Neural cell (in vitro differentiated cells): ENCODE measurements at regions not wholly inside any gene's neighbourhood (a gene's known extent, or its start where the extent isn't known, plus 50 kb on each side); places are given as distances from the start of the nearest gene placed in this dataset.
"Not testable (repeated sequence)": the region's sequence is repeated elsewhere in the genome, so short reads cannot be mapped to it uniquely, and the experiment has no call there.

Experiments
- H2AFZ ChIP-seq: fragments of 200-600, 300-800 bp; sonication (generic), shearing (Covaris generic); 2 replicates; pipeline ENCODE4 v1.6.0; 2014; ENCODE audit warnings: low read depth, mild to moderate bottlenecking, antibody characterized with exemption, low read length, moderate library complexity
- H3F3A ChIP-seq: fragments of 200-600 bp; shearing (Covaris generic); 2 replicates; pipeline ENCODE4 v1.6.1; 2016; ENCODE audit warnings: mild to moderate bottlenecking, moderate library complexity, mixed read lengths, antibody characterized with exemption, low read length; ENCODE audit not compliant: insufficient read depth, poor library complexity, severe bottlenecking
- H3K27ac ChIP-seq: fragments of 200-600, 300-800 bp; sonication (generic), shearing (Covaris generic); 2 replicates; pipeline ENCODE4 v1.5.1; 2014; ENCODE audit warnings: mild to moderate bottlenecking, low read length, moderate library complexity
- H3K27me3 ChIP-seq: fragments of 300-800, 200-600 bp; sonication (generic), shearing (Covaris generic); 2 replicates; pipeline ENCODE4 v1.6.0; 2014; ENCODE audit warnings: mild to moderate bottlenecking, low read depth, low read length, moderate library complexity; ENCODE audit not compliant: insufficient read depth
- H3K36me3 ChIP-seq: fragments of 300-800, 200-600 bp; sonication (generic), shearing (Covaris generic); 2 replicates; pipeline ENCODE4 v1.5.1; 2014; ENCODE audit warnings: mild to moderate bottlenecking, antibody characterized with exemption, low read length, moderate library complexity; ENCODE audit not compliant: insufficient read depth
- H3K4me2 ChIP-seq: fragments of 300-800, 200-600 bp; sonication (generic), shearing (Covaris generic); 2 replicates; pipeline ENCODE4 v1.6.0; 2014; ENCODE audit warnings: mild to moderate bottlenecking, low read length
- H3K4me3 ChIP-seq: fragments of 300-800, 200-600 bp; sonication (generic), shearing (Covaris generic); 2 replicates; pipeline ENCODE4 v1.5.1; 2014; ENCODE audit warnings: mild to moderate bottlenecking, low read length, moderate library complexity
- H3K79me2 ChIP-seq: fragments of 200-600 bp; shearing (Covaris generic); replicated peaks from 2 replicates; pipeline ENCODE4 v1.6.0; 2014; ENCODE audit warnings: mild to moderate bottlenecking, low read length, moderate library complexity; ENCODE audit not compliant: insufficient read depth
- H3K9ac ChIP-seq: fragments of 300-800, 200-600 bp; sonication (generic), shearing (Covaris generic); 2 replicates; pipeline ENCODE4 v1.6.1; 2016; ENCODE audit warnings: mild to moderate bottlenecking, low read length, mixed read lengths
- H3K9me2 ChIP-seq: fragments of 200-600 bp; shearing (Covaris generic); 2 replicates; pipeline ENCODE4 v1.6.1; 2016; ENCODE audit warnings: mild to moderate bottlenecking, low read length, mixed read lengths; ENCODE audit not compliant: insufficient read depth
- H3K9me3 ChIP-seq: fragments of 200-600, 300-800 bp; sonication (generic), shearing (Covaris generic); 2 replicates; pipeline ENCODE4 v1.6.1; 2016; ENCODE audit warnings: mild to moderate bottlenecking, mixed run types, low read length, moderate library complexity, mixed read lengths
- H4K20me1 ChIP-seq: fragments of 200-600 bp; shearing (Covaris generic); 2 replicates; pipeline ENCODE4 v1.6.1; 2016; ENCODE audit warnings: mild to moderate bottlenecking, mixed run types; ENCODE audit not compliant: insufficient read depth
- CTCF ChIP-seq: fragments of 450-650 bp; IDR thresholded peaks from 2 replicates; pipeline ENCODE4 v1.5.1; 2014; ENCODE audit warnings: antibody characterized with exemption, mild to moderate bottlenecking, moderate library complexity; ENCODE audit not compliant: poor library complexity, severe bottlenecking
- EP300 ChIP-seq: fragments of 450-650 bp; conservative IDR thresholded peaks from 2 replicates; pipeline ENCODE4 v1.6.1; 2014; ENCODE audit warnings: antibody characterized with exemption, mild to moderate bottlenecking, moderate library complexity; ENCODE audit not compliant: poor library complexity, severe bottlenecking
- EZH2 ChIP-seq: fragments of 200-600, 300-800 bp; shearing (Covaris generic), sonication (generic); IDR thresholded peaks from 2 replicates; pipeline ENCODE4 v1.6.1; 2014; ENCODE audit warnings: antibody characterized with exemption, low read length, borderline replicate concordance, mild to moderate bottlenecking; ENCODE audit not compliant: insufficient read depth, poor library complexity, severe bottlenecking
- MXI1 ChIP-seq: fragments of 450-650 bp; conservative IDR thresholded peaks from 2 replicates; pipeline ENCODE4 v1.6.1; 2014; ENCODE audit warnings: antibody characterized with exemption, mild to moderate bottlenecking; ENCODE audit not compliant: poor library complexity, severe bottlenecking
- POLR2AphosphoS5 ChIP-seq: IDR thresholded peaks from 2 replicates; pipeline ENCODE4 v1.6.1; 2012
- RAD21 ChIP-seq: fragments of 450-650 bp; conservative IDR thresholded peaks from 2 replicates; pipeline ENCODE4 v1.6.1; 2014; ENCODE audit warnings: antibody characterized with exemption, mild to moderate bottlenecking, moderate library complexity
- SMC3 ChIP-seq: fragments of 450-650 bp; conservative IDR thresholded peaks from 2 replicates; pipeline ENCODE4 v1.6.1; 2014; ENCODE audit warnings: antibody characterized with exemption, mild to moderate bottlenecking, moderate library complexity; ENCODE audit not compliant: poor library complexity
- TAF1 ChIP-seq: IDR thresholded peaks from 2 replicates; pipeline ENCODE4 v1.6.1; 2012; ENCODE audit warnings: low read depth
- TF ChIP-seq, protein P1 (sequence below): IDR thresholded peaks from 2 replicates; pipeline ENCODE4 v1.6.1; 2012; ENCODE audit warnings: borderline replicate concordance

- H3K9ac ChIP-seq = no peak overlapping the region
Measured at GRCh38 chr6:128711149-128711548, 171.8 kb upstream of the LAMA2 start.

DNA sequence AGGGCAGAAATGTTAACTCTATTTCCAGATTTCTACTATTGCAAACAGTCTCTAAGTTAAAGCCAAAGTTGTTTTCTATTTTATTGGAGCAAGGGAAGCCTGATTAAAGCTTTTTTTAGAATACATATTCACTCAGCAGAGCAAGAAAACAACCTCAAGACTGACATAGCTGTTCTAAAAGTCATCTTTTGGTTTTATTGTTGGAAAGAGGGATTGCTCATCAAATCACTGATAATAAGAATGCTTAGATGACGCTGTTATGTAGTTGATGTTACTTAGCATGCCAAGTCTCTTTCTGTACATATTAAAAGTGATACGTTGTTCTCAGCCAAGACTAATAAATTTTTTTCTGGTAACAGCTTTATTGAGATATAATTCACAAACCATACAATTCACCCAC, 172.6 kb upstream of the LAMA2 start:
- no peak overlapping the region for H3K27ac ChIP-seq
- no peaks in the 10 kb centered on the region for H4K20me1 ChIP-seq
- no peaks in the 10 kb centered on the region for H3K36me3 ChIP-seq
- H2AFZ ChIP-seq = no peak overlapping the region
- no peak overlapping the region for H3K9ac ChIP-seq
- no peaks in the 10 kb centered on the region for H3K9me3 ChIP-seq
- H3K79me2 ChIP-seq = no peaks in the 10 kb centered on the region
- no peak overlapping the region for H3K4me3 ChIP-seq
- H3K4me2 ChIP-seq = no peak overlapping the region
- TF ChIP-seq RAD21 = no peak
- TF ChIP-seq SMC3 = no peak
- no peak for TF ChIP-seq EZH2
- TF ChIP-seq POLR2AphosphoS5 = no peak
- H3K27me3 ChIP-seq = no peaks in the 10 kb centered on the region
- H3F3A ChIP-seq = no peaks in the 10 kb centered on the region
- H3K9me2 ChIP-seq = no peaks in the 10 kb centered on the region

More at GRCh38 chr6:128711149-128711548, 171.8 kb upstream of the LAMA2 start:
- Histone ChIP-seq H3K9me3 (no peaks in the 10 kb centered on the region), H3K27me3 (no peaks in the 10 kb centered on the region), H3K36me3 (no peaks in the 10 kb centered on the region), H2AFZ (no peak overlapping the region), H3K9me2 (no peaks in the 10 kb centered on the region), H3K4me2 (no peak overlapping the region), H4K20me1 (no peaks in the 10 kb centered on the region), H3K79me2 (no peaks in the 10 kb centered on the region), H3K4me3 (no peak overlapping the region), H3K27ac (no peak overlapping the region), H3F3A (no peaks in the 10 kb centered on the region)
- TF ChIP-seq TAF1 = no peak
- TF ChIP-seq POLR2AphosphoS5 = no peak
- TF ChIP-seq EP300 = no peak
- no peak for TF ChIP-seq SMC3
- no peak for TF ChIP-seq RAD21
- TF ChIP-seq, protein P1, sequence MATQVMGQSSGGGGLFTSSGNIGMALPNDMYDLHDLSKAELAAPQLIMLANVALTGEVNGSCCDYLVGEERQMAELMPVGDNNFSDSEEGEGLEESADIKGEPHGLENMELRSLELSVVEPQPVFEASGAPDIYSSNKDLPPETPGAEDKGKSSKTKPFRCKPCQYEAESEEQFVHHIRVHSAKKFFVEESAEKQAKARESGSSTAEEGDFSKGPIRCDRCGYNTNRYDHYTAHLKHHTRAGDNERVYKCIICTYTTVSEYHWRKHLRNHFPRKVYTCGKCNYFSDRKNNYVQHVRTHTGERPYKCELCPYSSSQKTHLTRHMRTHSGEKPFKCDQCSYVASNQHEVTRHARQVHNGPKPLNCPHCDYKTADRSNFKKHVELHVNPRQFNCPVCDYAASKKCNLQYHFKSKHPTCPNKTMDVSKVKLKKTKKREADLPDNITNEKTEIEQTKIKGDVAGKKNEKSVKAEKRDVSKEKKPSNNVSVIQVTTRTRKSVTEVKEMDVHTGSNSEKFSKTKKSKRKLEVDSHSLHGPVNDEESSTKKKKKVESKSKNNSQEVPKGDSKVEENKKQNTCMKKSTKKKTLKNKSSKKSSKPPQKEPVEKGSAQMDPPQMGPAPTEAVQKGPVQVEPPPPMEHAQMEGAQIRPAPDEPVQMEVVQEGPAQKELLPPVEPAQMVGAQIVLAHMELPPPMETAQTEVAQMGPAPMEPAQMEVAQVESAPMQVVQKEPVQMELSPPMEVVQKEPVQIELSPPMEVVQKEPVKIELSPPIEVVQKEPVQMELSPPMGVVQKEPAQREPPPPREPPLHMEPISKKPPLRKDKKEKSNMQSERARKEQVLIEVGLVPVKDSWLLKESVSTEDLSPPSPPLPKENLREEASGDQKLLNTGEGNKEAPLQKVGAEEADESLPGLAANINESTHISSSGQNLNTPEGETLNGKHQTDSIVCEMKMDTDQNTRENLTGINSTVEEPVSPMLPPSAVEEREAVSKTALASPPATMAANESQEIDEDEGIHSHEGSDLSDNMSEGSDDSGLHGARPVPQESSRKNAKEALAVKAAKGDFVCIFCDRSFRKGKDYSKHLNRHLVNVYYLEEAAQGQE = no peak
- TF ChIP-seq CTCF = no peak
- no peak for TF ChIP-seq MXI1
- TF ChIP-seq EZH2 = no peak

- H3K36me3 ChIP-seq = no peaks in the 10 kb centered on the region
- TF ChIP-seq RAD21 = no peak
- TF ChIP-seq CTCF = no peak
- no peak overlapping the region for H3K27ac ChIP-seq
- no peak overlapping the region for H2AFZ ChIP-seq
- no peaks in the 10 kb centered on the region for H3K9me2 ChIP-seq
- no peaks in the 10 kb centered on the region for H3F3A ChIP-seq
- H3K9ac ChIP-seq = no peak overlapping the region
- H3K27me3 ChIP-seq = no peaks in the 10 kb centered on the region
- H3K9me3 ChIP-seq = no peaks in the 10 kb centered on the region
- H3K79me2 ChIP-seq = no peaks in the 10 kb centered on the region
- no peak overlapping the region for H3K4me3 ChIP-seq
- H4K20me1 ChIP-seq = no peaks in the 10 kb centered on the region
- no peak overlapping the region for H3K4me2 ChIP-seq
Measured at GRCh38 chr6:128704601-128705000, 178.3 kb upstream of the LAMA2 start.

DNA sequence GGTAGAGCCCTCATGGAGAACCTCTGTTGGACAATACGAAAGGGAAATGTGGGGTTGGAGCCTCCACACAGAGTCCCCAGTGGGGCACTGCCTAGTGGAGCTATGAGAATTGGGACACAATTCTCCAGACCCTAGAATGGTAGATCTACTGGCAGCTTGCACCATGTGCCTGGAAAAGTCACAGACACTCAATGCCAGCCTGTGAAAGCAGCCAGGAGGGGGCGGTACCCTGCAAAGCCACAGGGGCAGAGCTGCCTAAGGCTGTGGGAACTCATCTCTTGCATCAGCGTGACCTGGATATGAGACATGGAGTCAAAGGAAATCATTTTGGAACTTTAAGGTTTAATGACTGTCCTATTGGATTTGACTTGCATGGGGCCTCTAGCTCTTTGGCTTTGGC, 179.1 kb upstream of the LAMA2 start:
- not testable (repeated sequence) for H3K27ac ChIP-seq, H3K4me3 ChIP-seq, H3F3A ChIP-seq, H3K9ac ChIP-seq, H3K27me3 ChIP-seq, H2AFZ ChIP-seq, H3K36me3 ChIP-seq, H3K4me2 ChIP-seq, H4K20me1 ChIP-seq, H3K9me3 ChIP-seq, H3K9me2 ChIP-seq, H3K79me2 ChIP-seq
